Transverse colon (tissue), 4 donors: ENCODE measurements at regions not wholly inside any gene's neighbourhood (a gene's known extent, or its start where the extent isn't known, plus 50 kb on each side); places are given as distances from the start of the nearest gene placed in this dataset.

ENCODE experiments used
- CTCF ChIP-seq, 5 experiments: fragments of 200-600 bp in 3 of 5; fragments of 450-650 bp in 2 of 5; sonication (generic) in 3 of 5; IDR thresholded peaks; 1 replicate in 2 of 5; 2 replicates in 3 of 5; pipeline ENCODE4 v1.5.1; 2016 to 2017; ENCODE audit warnings: antibody characterized with exemption in 5 of 5, inconsistent platforms in 3 of 5, mild to moderate bottlenecking in 2 of 5, moderate library complexity in 1 of 5
- EP300 ChIP-seq: sonication (generic); formaldehyde crosslinking; IDR thresholded peaks from one replicate; pipeline ENCODE4 v1.6.1; 2017; ENCODE audit warnings: antibody characterized with exemption, low read depth
- POLR2A ChIP-seq: fragments of 450-650 bp; IDR thresholded peaks from one replicate; pipeline ENCODE4 v1.6.1; 2016; ENCODE audit warnings: antibody characterized with exemption, mild to moderate bottlenecking, moderate library complexity
- POLR2AphosphoS5 ChIP-seq, 3 donors: sonication (generic); formaldehyde crosslinking; IDR thresholded peaks; one replicate each; pipeline ENCODE4 v1.6.1; 2016; ENCODE audit warnings: antibody characterized with exemption in 3 of 3

GRCh38 chr4:151534195-151534594, 125.2 kb downstream of the FHIP1A start:
- TF ChIP-seq CTCF (IDR thresholded peaks at IDR 0.05) (no peak), POLR2A (no peak), POLR2AphosphoS5 (IDR thresholded peaks at IDR 0.05) (no peak), EP300 (no peak)
